CD4-positive, alpha-beta T cell treated with Interferon gamma for 1 hour (primary cell): ENCODE measurements at regions not wholly inside any gene's neighbourhood (a gene's known extent, or its start where the extent isn't known, plus 50 kb on each side); places are given as distances from the start of the nearest gene placed in this dataset.

ENCODE experiments used
- DNase-seq: peaks from one replicate; pipeline ENCODE4 v3.0.0-alpha.2; 2020

GRCh38 chr11:116172156-116172555 lies 600.6 kb downstream of the BUD13 start:
- DNase-seq = no peak

GRCh38 chr11:116171271-116172140 lies 601.3 kb downstream of the BUD13 start:
- no peak for DNase-seq

- DNase-seq = no peak
These were observed 602.2 kb downstream of the BUD13 start for GRCh38 chr11:116170526-116171120.

GRCh38 chr11:116169776-116170175 lies 603.0 kb downstream of the BUD13 start:
- no peak for DNase-seq

- no peak for DNase-seq
These were observed 604.4 kb downstream of the BUD13 start for GRCh38 chr11:116168459-116168787.

- DNase-seq = no peak
These were observed 604.9 kb downstream of the BUD13 start for GRCh38 chr11:116167706-116168458.

- DNase-seq = no peak
These were observed 606.0 kb downstream of the BUD13 start for GRCh38 chr11:116166573-116167465.

GRCh38 chr11:116164843-116165242 lies 607.9 kb downstream of the BUD13 start:
- DNase-seq = no peak

GRCh38 chr11:116162886-116163230 lies 609.9 kb downstream of the BUD13 start:
- no peak for DNase-seq

GRCh38 chr11:116162086-116162885 lies 610.5 kb downstream of the BUD13 start:
- DNase-seq = no peak

GRCh38 chr11:116148645-116149044 lies 624.1 kb downstream of the BUD13 start:
- DNase-seq = no peak

GRCh38 chr11:116148056-116148455 lies 624.7 kb downstream of the BUD13 start:
- DNase-seq = no peak

GRCh38 chr11:116145187-116145865 lies 627.5 kb downstream of the BUD13 start:
- no peak for DNase-seq

GRCh38 chr11:116144387-116144958 lies 628.3 kb downstream of the BUD13 start:
- DNase-seq = no peak

GRCh38 chr11:116138280-116138679 lies 634.1 kb upstream of the CADM1 start:
- no peak for DNase-seq

- DNase-seq = no peak
These were observed 633.5 kb upstream of the CADM1 start for GRCh38 chr11:116137753-116138152.

- no peak for DNase-seq
These were observed 632.9 kb upstream of the CADM1 start for GRCh38 chr11:116136987-116137674.

- DNase-seq = no peak
These were observed 631.7 kb upstream of the CADM1 start for GRCh38 chr11:116135891-116136290.

GRCh38 chr11:116134450-116134849 lies 630.2 kb upstream of the CADM1 start:
- DNase-seq = no peak

- DNase-seq = no peak
These were observed 628.2 kb upstream of the CADM1 start for GRCh38 chr11:116132273-116132978.
